ENCODE measurements at regions not wholly inside any gene's neighbourhood (a gene's known extent, or its start where the extent isn't known, plus 50 kb on each side); places are given as distances from the start of the nearest gene placed in this dataset.

DNA sequence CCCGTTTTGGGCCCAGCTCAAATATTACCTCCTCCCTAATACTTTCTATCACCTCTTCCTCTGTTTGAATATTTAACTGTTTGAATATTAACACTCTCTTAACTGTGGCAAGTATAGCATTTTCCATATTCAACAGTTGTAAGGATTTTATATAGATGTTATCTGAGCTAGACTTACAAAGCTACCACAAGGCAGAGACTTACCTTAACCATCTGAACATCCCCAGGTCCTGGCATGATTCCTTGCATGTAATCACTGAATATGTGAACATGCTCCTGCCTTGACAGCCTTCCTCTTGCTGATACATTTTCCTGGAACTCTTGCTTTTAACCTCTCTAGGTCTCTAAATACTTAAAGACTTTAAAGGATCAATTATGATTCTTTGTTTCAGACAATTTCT, 182.4 kb downstream of the MCHR2 start:
- no peak for TF ChIP-seq TEAD4 (IDR thresholded peaks at IDR 0.05)
- TF ChIP-seq TAF1 (IDR thresholded peaks at IDR 0.05; ENCODE audit: low read depth), result no peak
- TF ChIP-seq, protein P1, sequence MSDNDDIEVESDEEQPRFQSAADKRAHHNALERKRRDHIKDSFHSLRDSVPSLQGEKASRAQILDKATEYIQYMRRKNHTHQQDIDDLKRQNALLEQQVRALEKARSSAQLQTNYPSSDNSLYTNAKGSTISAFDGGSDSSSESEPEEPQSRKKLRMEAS (IDR thresholded peaks at IDR 0.05), result no peak
- TF ChIP-seq EP300 (IDR thresholded peaks at IDR 0.05; ENCODE audit: borderline replicate concordance), result no peak
- TF ChIP-seq, protein P2, sequence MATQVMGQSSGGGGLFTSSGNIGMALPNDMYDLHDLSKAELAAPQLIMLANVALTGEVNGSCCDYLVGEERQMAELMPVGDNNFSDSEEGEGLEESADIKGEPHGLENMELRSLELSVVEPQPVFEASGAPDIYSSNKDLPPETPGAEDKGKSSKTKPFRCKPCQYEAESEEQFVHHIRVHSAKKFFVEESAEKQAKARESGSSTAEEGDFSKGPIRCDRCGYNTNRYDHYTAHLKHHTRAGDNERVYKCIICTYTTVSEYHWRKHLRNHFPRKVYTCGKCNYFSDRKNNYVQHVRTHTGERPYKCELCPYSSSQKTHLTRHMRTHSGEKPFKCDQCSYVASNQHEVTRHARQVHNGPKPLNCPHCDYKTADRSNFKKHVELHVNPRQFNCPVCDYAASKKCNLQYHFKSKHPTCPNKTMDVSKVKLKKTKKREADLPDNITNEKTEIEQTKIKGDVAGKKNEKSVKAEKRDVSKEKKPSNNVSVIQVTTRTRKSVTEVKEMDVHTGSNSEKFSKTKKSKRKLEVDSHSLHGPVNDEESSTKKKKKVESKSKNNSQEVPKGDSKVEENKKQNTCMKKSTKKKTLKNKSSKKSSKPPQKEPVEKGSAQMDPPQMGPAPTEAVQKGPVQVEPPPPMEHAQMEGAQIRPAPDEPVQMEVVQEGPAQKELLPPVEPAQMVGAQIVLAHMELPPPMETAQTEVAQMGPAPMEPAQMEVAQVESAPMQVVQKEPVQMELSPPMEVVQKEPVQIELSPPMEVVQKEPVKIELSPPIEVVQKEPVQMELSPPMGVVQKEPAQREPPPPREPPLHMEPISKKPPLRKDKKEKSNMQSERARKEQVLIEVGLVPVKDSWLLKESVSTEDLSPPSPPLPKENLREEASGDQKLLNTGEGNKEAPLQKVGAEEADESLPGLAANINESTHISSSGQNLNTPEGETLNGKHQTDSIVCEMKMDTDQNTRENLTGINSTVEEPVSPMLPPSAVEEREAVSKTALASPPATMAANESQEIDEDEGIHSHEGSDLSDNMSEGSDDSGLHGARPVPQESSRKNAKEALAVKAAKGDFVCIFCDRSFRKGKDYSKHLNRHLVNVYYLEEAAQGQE (IDR thresholded peaks at IDR 0.05; ENCODE audit: low read depth), result no peak
- no peak for TF ChIP-seq FOXM1 (IDR thresholded peaks at IDR 0.05; ENCODE audit: borderline replicate concordance, low read depth)
- no peak for TF ChIP-seq ZBTB7A (IDR thresholded peaks at IDR 0.05; ENCODE audit: low read depth)
- no peak for TF ChIP-seq CREB1 (IDR thresholded peaks at IDR 0.05; ENCODE audit: low read depth)
- no peak for TF ChIP-seq EGR1 (IDR thresholded peaks at IDR 0.05)
- TF ChIP-seq RAD21 (IDR thresholded peaks at IDR 0.05; ENCODE audit: low read depth), result no peak
